NT2/D1 (cell line): ENCODE measurements at regions not wholly inside any gene's neighbourhood (a gene's known extent, or its start where the extent isn't known, plus 50 kb on each side); places are given as distances from the start of the nearest gene placed in this dataset.

Experiments used
- SUZ12 ChIP-seq: IDR thresholded peaks from 2 replicates; pipeline ENCODE4 v1.6.1; 2011; ENCODE audit not compliant: insufficient read length, insufficient read depth; ENCODE audit errors: extremely low read depth
- YY1 ChIP-seq: IDR thresholded peaks from 2 replicates; pipeline ENCODE4 v1.6.1; 2011; ENCODE audit not compliant: insufficient read length, insufficient read depth

GRCh38 chr3:168693870-168694269 is 598.1 kb upstream of the GOLIM4 start:
- no peak for TF ChIP-seq YY1
- no peak for TF ChIP-seq SUZ12
